ENCODE measurements at regions not wholly inside any gene's neighbourhood (a gene's known extent, or its start where the extent isn't known, plus 50 kb on each side); places are given as distances from the start of the nearest gene placed in this dataset.

GRCh38 chr6:47419621-47420020 is 58.0 kb upstream of the CD2AP start:
- Histone ChIP-seq H3K4me1 (replicated peaks; ENCODE audit: insufficient read depth) (peaks cover 13% of the 10 kb centered on the region), H3K27me3 (ENCODE audit: insufficient read depth, low read depth) (no peaks in the 10 kb centered on the region), H4K20me1 (ENCODE audit: insufficient read depth) (no peaks in the 10 kb centered on the region), H3K9me2 (ENCODE audit: insufficient read depth) (no peaks in the 10 kb centered on the region), H3K27ac (no peak overlapping the region), H3K4me2 (no peak overlapping the region), H3F3A (ENCODE audit: insufficient read depth, low read depth) (peaks cover 6% of the 10 kb centered on the region; the same call in 1 of the 2 replicates), H3K9me3 (ENCODE audit: insufficient read depth, low read depth) (no peaks in the 10 kb centered on the region; the same call in 1 of the 2 replicates), H3K79me2 (ENCODE audit: low read depth) (no peaks in the 10 kb centered on the region), H2AFZ (no peak overlapping the region), H3K4me3 (no peak overlapping the region), H3K36me3 (ENCODE audit: low read depth) (no peaks in the 10 kb centered on the region)
- no TSS peak for BruUV-seq (replicated peaks)
- no peak for DNase-seq
- no peak for TF ChIP-seq CTCF (conservative IDR thresholded peaks at IDR 0.05)
- TF ChIP-seq EZH2 (IDR thresholded peaks at IDR 0.05; ENCODE audit: low read depth) = no peak
- intact Hi-C loops (cut with micrococcal nuclease; ENCODE audit: unreplicated experiment) = no loop called here
- ChIA-PET CTCF (no interaction called here), POLR2A (ENCODE audit: unreplicated experiment) (interaction anchor here (0.6 to 0.7 kb wide), 3 partner anchors 57 to 1412 kb away, joined by 3 to 6 read pairs (median 3); no protein-coding TSS in a partner anchor)

GRCh38 chr6:47420394-47421371 is 56.9 kb upstream of the CD2AP start:
- no peak overlapping the region for H2AFZ ChIP-seq
- H3K4me3 ChIP-seq = no peak overlapping the region
- TF ChIP-seq EZH2 (IDR thresholded peaks at IDR 0.05; ENCODE audit: low read depth) = no peak
- TF ChIP-seq CTCF (conservative IDR thresholded peaks at IDR 0.05) = no peak
- peaks cover 6% of the 10 kb centered on the region; the same call in 1 of the 2 replicates for H3F3A ChIP-seq (ENCODE audit: insufficient read depth, low read depth)
- ChIA-PET CTCF (no interaction called here), POLR2A (ENCODE audit: unreplicated experiment) (interaction anchor here (0.6 to 0.7 kb wide), 2 partner anchors 235 to 1413 kb away, joined by 3 read pairs; no protein-coding TSS in a partner anchor)
- intact Hi-C loops (cut with micrococcal nuclease; ENCODE audit: unreplicated experiment) = no loop called here
- H3K4me2 ChIP-seq = peak overlapping the region; percentile 12; the same call in 1 of the 2 replicates
- no peaks in the 10 kb centered on the region for H3K36me3 ChIP-seq (ENCODE audit: low read depth)
- H3K9me3 ChIP-seq (ENCODE audit: insufficient read depth, low read depth) = no peaks in the 10 kb centered on the region; the same call in 1 of the 2 replicates
- no peak overlapping the region for H3K27ac ChIP-seq
- no peaks in the 10 kb centered on the region for H3K9me2 ChIP-seq (ENCODE audit: insufficient read depth)
- no peaks in the 10 kb centered on the region for H3K79me2 ChIP-seq (ENCODE audit: low read depth)
- BruUV-seq (replicated peaks) = no TSS peak
- peak in 1 of 2 experiments; percentile 43 for DNase-seq
- peaks cover 6% of the 10 kb centered on the region; the same call in 1 of the 2 replicates for H3K4me1 ChIP-seq (replicated peaks; ENCODE audit: insufficient read depth)
- H4K20me1 ChIP-seq (ENCODE audit: insufficient read depth) = no peaks in the 10 kb centered on the region
- H3K27me3 ChIP-seq (ENCODE audit: insufficient read depth, low read depth) = no peaks in the 10 kb centered on the region

GRCh38 chr6:47423079-47423478 is 54.5 kb upstream of the CD2AP start:
- POLR2A ChIA-PET (ENCODE audit: unreplicated experiment) = no interaction called here
- intact Hi-C loops (cut with micrococcal nuclease; ENCODE audit: unreplicated experiment) = no loop called here
- CTCF ChIA-PET = interaction anchor here (0.6 kb wide), 1 partner anchor 128 kb away, joined by 4 read pairs; no protein-coding TSS in a partner anchor

More at GRCh38 chr6:47423079-47423478, 54.5 kb upstream of the CD2AP start:
- Histone ChIP-seq H3K36me3 (ENCODE audit: low read depth) (no peaks in the 10 kb centered on the region), H3K4me1 (replicated peaks; ENCODE audit: insufficient read depth) (peaks cover 6% of the 10 kb centered on the region; the same call in 1 of the 2 replicates), H3F3A (ENCODE audit: insufficient read depth, low read depth) (peaks cover 6% of the 10 kb centered on the region; the same call in 1 of the 2 replicates), H3K27ac (no peak overlapping the region), H3K4me3 (no peak overlapping the region), H4K20me1 (ENCODE audit: insufficient read depth) (no peaks in the 10 kb centered on the region), H3K9me3 (ENCODE audit: insufficient read depth, low read depth) (0 out of 2 replicates have a peak, but pooled peaks cover 5% of the 10 kb centered on the region), H3K27me3 (ENCODE audit: insufficient read depth, low read depth) (no peaks in the 10 kb centered on the region), H3K9me2 (ENCODE audit: insufficient read depth) (no peaks in the 10 kb centered on the region), H2AFZ (no peak overlapping the region), H3K79me2 (ENCODE audit: low read depth) (no peaks in the 10 kb centered on the region), H3K4me2 (no peak overlapping the region)
- DNase-seq = no peak
- TF ChIP-seq EZH2 (IDR thresholded peaks at IDR 0.05; ENCODE audit: low read depth) (no peak), CTCF (conservative IDR thresholded peaks at IDR 0.05) (no peak)
- BruUV-seq (replicated peaks) = no TSS peak
